IPS-18a (cell line): ENCODE measurements at regions not wholly inside any gene's neighbourhood (a gene's known extent, or its start where the extent isn't known, plus 50 kb on each side); places are given as distances from the start of the nearest gene placed in this dataset.
"Not testable (repeated sequence)": the region's sequence is repeated elsewhere in the genome, so short reads cannot be mapped to it uniquely, and the experiment has no call there.

Experiments used
- H3K27ac ChIP-seq: one replicate; pipeline ENCODE4 v1.5.1; 2013; ENCODE audit warnings: low read length
- H3K27me3 ChIP-seq: one replicate; pipeline ENCODE4 v1.6.1; 2013; ENCODE audit warnings: mild to moderate bottlenecking, low read length; ENCODE audit not compliant: control insufficient read depth, insufficient read depth
- H3K36me3 ChIP-seq: one replicate; pipeline ENCODE4 v1.6.1; 2013; ENCODE audit warnings: low read depth, low read length; ENCODE audit not compliant: control insufficient read depth
- H3K4me1 ChIP-seq: one replicate; pipeline ENCODE4 v1.6.1; 2013; ENCODE audit warnings: low read depth, low read length; ENCODE audit not compliant: control insufficient read depth
- H3K4me3 ChIP-seq: one replicate; pipeline ENCODE4 v1.5.1; 2013; ENCODE audit warnings: low read length
- H3K9ac ChIP-seq: one replicate; pipeline ENCODE4 v1.6.1; 2013; ENCODE audit warnings: mild to moderate bottlenecking, low read length, moderate library complexity
- H3K9me3 ChIP-seq: one replicate; pipeline ENCODE4 v1.6.1; 2013; ENCODE audit warnings: low read depth, low read length; ENCODE audit not compliant: control insufficient read depth

DNA sequence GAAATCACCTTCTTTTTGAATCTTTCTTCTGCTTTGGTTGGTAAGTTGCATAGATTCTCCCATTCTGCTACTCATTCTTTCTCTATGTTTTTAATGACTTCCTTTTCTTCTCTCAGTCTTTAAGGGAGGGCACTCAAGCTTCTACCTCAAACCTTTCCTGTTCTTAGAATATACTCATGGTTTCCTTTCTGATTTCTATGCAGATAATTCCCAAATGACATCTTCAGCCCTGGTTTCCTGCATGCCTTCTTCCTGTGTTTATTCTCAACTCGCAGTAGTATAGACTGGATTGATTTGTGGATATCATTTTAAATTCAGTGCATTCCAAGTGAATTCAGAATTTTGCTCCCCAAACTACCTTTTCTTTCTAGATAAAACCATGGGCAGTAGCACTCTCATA lies 803.6 kb downstream of the METTL15 start:
- Histone ChIP-seq H3K9me3 (no peaks in the 10 kb centered on the region), H3K36me3 (no peaks in the 10 kb centered on the region), H3K4me3 (no peak overlapping the region), H3K27me3 (no peaks in the 10 kb centered on the region), H3K4me1 (no peaks in the 10 kb centered on the region), H3K9ac (no peak overlapping the region), H3K27ac (no peak overlapping the region)

DNA sequence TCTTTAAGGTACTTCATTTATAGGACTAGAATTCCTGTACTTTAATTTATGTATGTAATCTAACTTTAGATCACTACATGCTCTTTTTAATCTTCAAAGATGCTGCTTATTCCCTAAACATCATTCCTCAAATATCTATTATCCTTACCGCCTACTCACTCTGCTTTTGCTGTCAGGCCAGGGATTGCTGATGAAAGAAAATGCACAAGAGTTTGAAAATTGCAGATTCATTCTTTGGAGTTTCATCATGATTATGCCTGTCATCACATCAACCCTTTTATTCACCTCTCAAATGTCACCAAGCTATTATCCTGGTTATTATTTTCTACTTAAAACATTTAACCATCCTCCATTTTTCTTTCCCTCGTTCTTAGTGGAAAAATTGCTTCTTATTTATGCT lies 802.7 kb downstream of the METTL15 start:
- Histone ChIP-seq H3K27ac (no peak overlapping the region), H3K9me3 (no peaks in the 10 kb centered on the region), H3K4me3 (no peak overlapping the region), H3K9ac (no peak overlapping the region), H3K27me3 (no peaks in the 10 kb centered on the region), H3K4me1 (no peaks in the 10 kb centered on the region), H3K36me3 (no peaks in the 10 kb centered on the region)

DNA sequence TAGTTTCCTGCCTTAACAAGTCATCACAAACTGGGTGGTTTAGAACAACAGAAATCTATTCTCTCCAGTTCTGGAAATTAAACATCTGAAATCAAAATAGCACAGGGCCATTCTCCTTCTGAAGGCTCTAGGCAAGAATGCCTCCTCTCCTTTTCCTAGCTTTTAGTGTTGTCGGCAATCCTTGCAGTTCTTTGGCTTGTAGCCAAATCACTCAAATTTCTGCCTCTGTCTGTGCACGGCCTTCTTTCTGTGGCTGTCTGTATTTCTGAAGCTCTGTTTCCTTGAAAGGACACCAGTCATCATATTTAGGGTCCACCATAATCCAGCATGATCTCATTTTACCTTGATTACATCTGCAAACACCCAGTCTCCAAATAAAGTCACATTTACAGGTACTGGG lies 795.5 kb downstream of the METTL15 start:
- Histone ChIP-seq H3K9ac (no peak overlapping the region), H3K4me3 (no peak overlapping the region), H3K27me3 (no peaks in the 10 kb centered on the region), H3K27ac (no peak overlapping the region), H3K36me3 (no peaks in the 10 kb centered on the region), H3K9me3 (no peaks in the 10 kb centered on the region), H3K4me1 (no peaks in the 10 kb centered on the region)

DNA sequence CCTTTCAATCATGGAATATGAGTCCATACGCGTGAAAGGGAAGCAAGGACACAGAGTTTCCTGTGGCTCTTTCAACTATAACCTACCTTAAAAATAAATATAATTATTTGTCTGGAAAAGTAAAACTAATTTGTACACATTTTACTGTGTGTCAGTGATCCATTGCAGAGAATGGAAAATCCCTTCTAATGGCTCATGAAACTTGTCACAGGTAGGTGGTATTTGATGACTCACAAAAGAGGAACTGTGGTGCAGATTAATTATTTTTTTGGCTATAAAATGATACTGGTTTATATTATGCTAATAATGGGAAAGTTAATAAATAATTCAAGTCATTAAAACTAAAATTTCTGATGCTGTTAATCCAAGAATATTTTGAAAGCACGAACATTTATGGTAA lies 792.2 kb downstream of the METTL15 start:
- H3K4me3 ChIP-seq = no peak overlapping the region
- no peaks in the 10 kb centered on the region for H3K9me3 ChIP-seq
- no peaks in the 10 kb centered on the region for H3K36me3 ChIP-seq
- no peak overlapping the region for H3K27ac ChIP-seq
- H3K9ac ChIP-seq = no peak overlapping the region
- no peaks in the 10 kb centered on the region for H3K4me1 ChIP-seq
- no peaks in the 10 kb centered on the region for H3K27me3 ChIP-seq

DNA sequence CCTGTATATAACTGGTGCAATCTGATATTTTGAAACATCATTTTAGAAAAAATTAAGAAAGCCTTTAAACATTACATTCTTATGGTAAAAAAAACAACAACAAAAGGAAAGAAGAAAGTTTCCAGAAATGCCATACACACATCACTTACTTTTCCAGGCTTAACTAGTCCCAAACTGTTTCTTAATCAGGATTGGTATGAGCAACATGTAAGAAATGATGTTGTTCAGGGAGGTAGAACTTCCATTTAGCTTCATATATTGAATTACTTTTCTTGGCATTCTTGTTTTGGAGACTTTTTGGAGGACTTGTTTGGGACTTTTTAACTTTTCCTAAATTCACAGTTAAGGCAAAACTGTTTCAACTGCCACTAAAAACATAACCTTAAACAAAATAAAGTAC lies 791.5 kb downstream of the METTL15 start:
- no peaks in the 10 kb centered on the region for H3K36me3 ChIP-seq
- no peaks in the 10 kb centered on the region for H3K4me1 ChIP-seq
- H3K27ac ChIP-seq = no peak overlapping the region
- H3K9ac ChIP-seq = no peak overlapping the region
- H3K9me3 ChIP-seq = no peaks in the 10 kb centered on the region
- H3K27me3 ChIP-seq = no peaks in the 10 kb centered on the region
- H3K4me3 ChIP-seq = no peak overlapping the region

DNA sequence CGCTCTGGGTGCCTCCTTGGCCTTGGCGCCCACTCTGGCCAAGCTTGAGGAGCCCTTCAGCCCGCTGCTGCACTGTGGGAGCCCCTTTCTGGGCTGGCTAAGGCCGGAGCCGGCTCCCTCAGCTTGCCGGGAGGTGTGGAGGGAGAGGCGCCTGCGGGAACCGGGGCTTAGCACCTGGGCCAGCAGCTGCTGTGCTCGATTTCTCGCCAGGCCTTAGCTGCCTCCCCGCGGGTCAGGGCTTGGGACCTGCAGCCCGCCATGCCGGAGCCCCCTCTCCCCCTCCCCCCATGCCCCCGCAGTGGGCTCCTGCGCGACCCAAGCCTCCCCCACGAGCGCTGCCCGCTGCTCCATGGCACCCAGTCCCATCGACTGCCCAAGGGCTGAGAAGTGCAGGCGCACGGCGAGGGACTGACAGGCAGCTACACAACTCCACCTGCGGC lies 782.4 kb downstream of the METTL15 start:
- not testable (repeated sequence) for H3K4me1 ChIP-seq, H3K27me3 ChIP-seq, H3K27ac ChIP-seq, H3K9ac ChIP-seq, H3K4me3 ChIP-seq, H3K9me3 ChIP-seq, H3K36me3 ChIP-seq

DNA sequence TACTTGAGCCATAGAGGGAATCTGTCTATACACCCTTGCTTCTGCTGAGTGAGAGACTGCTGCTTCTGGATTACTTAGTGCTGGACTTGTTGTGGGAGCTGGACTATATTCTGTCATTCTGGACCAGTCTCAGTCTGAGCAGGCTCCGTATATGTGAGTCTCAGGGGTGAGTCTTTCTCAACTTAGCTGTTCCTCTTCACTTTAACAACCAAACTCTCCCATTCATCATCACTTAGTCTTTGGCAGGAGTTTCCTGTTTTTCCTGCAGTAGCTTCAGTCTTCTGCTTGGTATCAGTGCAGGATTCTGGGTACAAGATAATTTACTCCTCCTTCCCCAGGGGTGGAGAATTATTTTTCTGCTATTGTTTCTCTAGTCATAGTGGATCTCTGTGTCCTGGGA lies 779.5 kb downstream of the METTL15 start:
- Histone ChIP-seq H3K9ac (no peak overlapping the region), H3K27me3 (no peaks in the 10 kb centered on the region), H3K4me3 (no peak overlapping the region), H3K4me1 (no peaks in the 10 kb centered on the region), H3K27ac (no peak overlapping the region), H3K36me3 (no peaks in the 10 kb centered on the region), H3K9me3 (no peaks in the 10 kb centered on the region)

DNA sequence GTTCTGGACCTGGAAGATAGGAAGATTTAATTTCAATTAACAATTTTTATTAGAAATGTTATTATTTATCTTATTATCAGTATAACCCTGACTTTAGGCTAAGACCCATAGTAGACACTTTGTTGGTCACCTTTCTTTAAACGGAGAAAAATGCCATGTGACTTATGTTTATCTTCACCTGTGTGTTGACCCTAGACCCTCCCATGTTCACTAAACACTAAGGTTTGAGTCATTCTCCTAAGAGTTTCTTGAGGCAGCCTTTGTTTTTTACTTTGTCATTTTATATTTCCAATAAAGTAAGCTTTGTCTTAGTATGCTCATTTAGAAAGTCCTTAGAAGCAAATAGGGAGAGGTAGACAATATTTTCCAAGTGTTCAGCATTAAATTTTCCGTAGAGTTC lies 771.7 kb downstream of the METTL15 start:
- H3K27ac ChIP-seq = no peak overlapping the region
- no peak overlapping the region for H3K9ac ChIP-seq
- no peaks in the 10 kb centered on the region for H3K36me3 ChIP-seq
- H3K4me3 ChIP-seq = no peak overlapping the region
- H3K4me1 ChIP-seq = no peaks in the 10 kb centered on the region
- no peaks in the 10 kb centered on the region for H3K27me3 ChIP-seq
- no peaks in the 10 kb centered on the region for H3K9me3 ChIP-seq

DNA sequence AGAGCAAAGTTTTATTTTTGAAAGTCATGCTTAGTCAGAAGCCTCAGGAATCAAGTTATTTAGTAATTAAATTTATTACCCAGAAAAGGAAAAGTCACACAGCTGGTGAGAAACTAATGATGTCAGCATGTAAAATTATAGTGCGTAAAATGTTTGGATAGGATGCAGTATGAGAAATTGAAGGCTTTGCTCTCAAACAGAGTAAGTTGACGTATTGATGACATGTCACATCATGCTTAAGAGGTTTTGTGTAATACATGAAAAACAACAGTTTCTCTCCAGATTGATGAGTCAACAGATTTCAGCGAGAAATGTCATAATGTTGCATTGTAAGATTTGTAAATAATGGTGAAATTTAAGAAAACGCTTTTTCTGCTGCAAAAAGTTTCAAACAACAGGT lies 769.8 kb downstream of the METTL15 start:
- Histone ChIP-seq H3K36me3 (no peaks in the 10 kb centered on the region), H3K27me3 (no peaks in the 10 kb centered on the region), H3K9ac (no peak overlapping the region), H3K4me1 (no peaks in the 10 kb centered on the region), H3K27ac (no peak overlapping the region), H3K4me3 (no peak overlapping the region), H3K9me3 (no peaks in the 10 kb centered on the region)

DNA sequence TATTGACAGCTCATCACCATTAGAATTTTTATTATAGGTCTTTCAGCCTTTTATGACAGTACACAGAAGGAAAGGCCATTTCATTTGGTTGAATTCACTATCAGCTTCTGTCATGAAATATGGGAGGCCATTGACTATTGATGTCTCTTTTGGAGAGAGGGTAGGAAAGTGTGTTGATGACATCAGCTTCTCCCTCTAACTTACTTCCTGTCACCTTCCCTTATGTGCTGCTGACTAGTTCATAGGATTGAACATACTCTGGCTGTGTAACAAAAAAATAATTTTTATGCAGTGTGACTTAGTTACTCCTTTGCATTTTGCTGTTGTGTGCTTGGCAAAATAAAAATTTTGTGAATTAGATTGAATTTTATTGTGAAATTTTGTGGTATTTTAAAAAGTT lies 769.2 kb downstream of the METTL15 start:
- no peak overlapping the region for H3K27ac ChIP-seq
- no peak overlapping the region for H3K4me3 ChIP-seq
- no peaks in the 10 kb centered on the region for H3K36me3 ChIP-seq
- H3K4me1 ChIP-seq = no peaks in the 10 kb centered on the region
- H3K9ac ChIP-seq = no peak overlapping the region
- H3K9me3 ChIP-seq = no peaks in the 10 kb centered on the region
- H3K27me3 ChIP-seq = no peaks in the 10 kb centered on the region

DNA sequence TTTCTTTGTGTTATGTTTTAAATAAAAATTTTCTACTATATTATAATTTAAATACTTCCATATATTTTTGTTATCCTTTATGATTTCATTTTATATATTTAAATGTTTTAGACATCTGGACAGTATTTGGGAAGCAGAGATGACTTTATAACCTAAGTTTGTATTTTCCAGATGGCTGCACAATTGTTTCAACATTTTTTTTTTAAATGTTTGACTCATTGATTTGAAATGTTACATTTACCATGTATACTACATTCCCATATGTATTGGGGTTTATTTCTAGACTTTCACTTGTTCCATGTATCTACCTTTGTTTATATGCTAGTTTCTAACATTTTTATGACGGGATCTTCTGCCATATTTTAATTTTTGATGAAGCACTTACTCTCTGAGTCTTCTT lies 766.5 kb downstream of the METTL15 start:
- Histone ChIP-seq H3K27ac (no peak overlapping the region), H3K4me1 (no peaks in the 10 kb centered on the region), H3K27me3 (no peaks in the 10 kb centered on the region), H3K36me3 (no peaks in the 10 kb centered on the region), H3K4me3 (no peak overlapping the region), H3K9me3 (no peaks in the 10 kb centered on the region), H3K9ac (no peak overlapping the region)

DNA sequence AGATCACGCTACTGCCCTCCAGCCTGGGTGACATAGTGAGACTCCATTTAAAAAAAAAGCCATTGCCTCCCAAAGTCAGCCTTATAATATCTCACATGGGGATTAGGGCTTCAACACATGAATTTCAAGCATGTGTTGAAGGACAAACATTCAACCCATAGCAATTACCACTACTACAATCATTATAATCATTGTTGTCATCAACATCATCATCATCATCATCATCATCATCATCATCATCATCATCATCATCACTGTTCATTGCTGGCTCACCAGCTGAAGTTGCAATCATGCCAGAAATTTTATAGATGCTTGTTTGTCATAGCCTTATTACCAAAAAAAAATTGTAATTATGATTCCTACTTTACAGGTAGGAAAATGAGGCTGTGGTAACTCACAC lies 762.9 kb downstream of the METTL15 start:
- H3K27ac ChIP-seq = no peak overlapping the region
- H3K4me1 ChIP-seq = no peaks in the 10 kb centered on the region

DNA sequence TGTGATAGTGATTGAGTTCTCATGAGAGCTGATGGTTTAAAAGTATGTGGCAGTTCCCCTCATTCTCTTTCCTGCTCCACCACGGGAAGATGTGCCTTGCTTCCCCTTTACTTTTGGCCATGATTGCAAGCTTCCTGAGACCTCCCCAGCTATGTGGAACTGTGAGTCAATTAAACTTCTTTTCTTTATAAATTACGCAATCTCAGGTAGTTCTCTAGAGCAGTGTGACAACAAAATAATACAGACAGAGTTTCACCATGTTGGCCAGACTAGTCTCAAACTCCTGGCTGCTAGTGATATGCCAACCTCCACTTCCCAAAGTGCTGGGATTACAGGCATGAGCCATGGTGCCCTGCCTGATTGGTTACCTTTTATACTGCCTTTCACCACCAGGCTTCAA lies 755.2 kb downstream of the METTL15 start:
- Histone ChIP-seq H3K36me3 (no peaks in the 10 kb centered on the region), H3K27me3 (no peaks in the 10 kb centered on the region), H3K4me1 (peaks cover 5% of the 10 kb centered on the region), H3K9ac (no peak overlapping the region), H3K9me3 (no peaks in the 10 kb centered on the region), H3K27ac (no peak overlapping the region), H3K4me3 (no peak overlapping the region)

More for the DNA sequence above, 762.9 kb downstream of the METTL15 start:
- Histone ChIP-seq H3K36me3 (no peaks in the 10 kb centered on the region), H3K9me3 (no peaks in the 10 kb centered on the region), H3K9ac (no peak overlapping the region), H3K4me3 (no peak overlapping the region), H3K27me3 (no peaks in the 10 kb centered on the region)
